ENCODE measurements at regions not wholly inside any gene's neighbourhood (a gene's known extent, or its start where the extent isn't known, plus 50 kb on each side); places are given as distances from the start of the nearest gene placed in this dataset.

- TF ChIP-seq ZNF530 (tag by site-specific recombination; IDR thresholded peaks at IDR 0.05; ENCODE audit: low read depth) = no peak
- no peak for TF ChIP-seq ZBTB49 (tag by site-specific recombination; IDR thresholded peaks at IDR 0.05; ENCODE audit: low read depth)
- TF ChIP-seq CTCF (tag by site-specific recombination; IDR thresholded peaks at IDR 0.05) = no peak
- no peak for TF ChIP-seq ZNF146 (tag by site-specific recombination; IDR thresholded peaks at IDR 0.05)
- TF ChIP-seq ZNF202 (tag by site-specific recombination; IDR thresholded peaks at IDR 0.05; ENCODE audit: borderline replicate concordance) = no peak
Measured at GRCh38 chr12:84148335-84148734, 764.3 kb downstream of the SLC6A15 start.
